ENCODE measurements at regions not wholly inside any gene's neighbourhood (a gene's known extent, or its start where the extent isn't known, plus 50 kb on each side); places are given as distances from the start of the nearest gene placed in this dataset.

- no peak overlapping the region for H3K4me3 Mint-ChIP-seq (ENCODE audit: unreplicated experiment)
- H3K36me3 Mint-ChIP-seq (ENCODE audit: low read depth) = no peaks in the 10 kb centered on the region
- no peak for DNase-seq (ENCODE audit: low spot score)
Observed at GRCh38 chr4:159545556-159545955, 442.7 kb downstream of the RAPGEF2 start.

DNA sequence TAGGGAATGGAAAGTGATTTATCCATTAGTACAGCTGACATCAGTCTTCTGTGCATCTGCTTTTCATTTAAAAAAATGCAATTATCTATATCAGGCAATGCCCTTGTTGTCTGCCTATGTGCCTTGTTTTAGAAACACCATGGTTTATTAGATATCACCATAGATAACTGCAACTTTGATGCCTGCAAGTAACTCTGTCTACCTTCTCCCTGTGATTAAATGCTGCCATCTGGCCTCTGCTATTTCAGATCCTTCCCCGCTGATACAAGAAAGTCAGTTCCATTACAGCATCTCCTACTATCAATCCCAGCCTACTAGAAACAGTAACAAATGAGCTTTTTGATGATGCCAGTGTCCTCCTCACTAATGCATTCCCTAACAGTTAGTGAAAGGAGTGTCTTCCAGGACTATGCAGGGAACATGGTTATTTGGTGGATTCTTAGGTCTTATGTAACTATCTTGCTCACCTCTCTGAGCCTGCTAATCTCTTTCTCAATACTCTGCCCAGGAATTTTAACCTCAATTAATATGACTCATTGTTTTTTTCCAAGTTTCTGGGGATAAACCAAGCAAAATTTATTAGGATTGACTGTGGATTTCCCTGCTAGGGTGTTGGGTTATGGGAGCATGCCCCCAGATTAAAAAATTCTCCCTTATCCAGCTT is 444.9 kb downstream of the RAPGEF2 start:
- Mint-ChIP-seq H3K27me3 (ENCODE audit: low read depth) (peaks cover 26% of the 10 kb centered on the region), H3K9me3 (ENCODE audit: low read depth) (no peaks in the 10 kb centered on the region), H3K4me3 (ENCODE audit: unreplicated experiment) (no peak overlapping the region), H3K36me3 (ENCODE audit: low read depth) (no peaks in the 10 kb centered on the region), H3K27ac (ENCODE audit: unreplicated experiment) (no peak overlapping the region), H3K4me1 (ENCODE audit: low read depth) (no peaks in the 10 kb centered on the region)
- no peak for TF ChIP-seq CTCF (IDR thresholded peaks at IDR 0.05)
- DNase-seq (ENCODE audit: low spot score) = no peak

More at GRCh38 chr4:159545556-159545955, 442.7 kb downstream of the RAPGEF2 start:
- no peaks in the 10 kb centered on the region for H3K4me1 Mint-ChIP-seq (ENCODE audit: low read depth)
- H3K27me3 Mint-ChIP-seq (ENCODE audit: low read depth) = peaks cover 32% of the 10 kb centered on the region
- H3K9me3 Mint-ChIP-seq (ENCODE audit: low read depth) = no peaks in the 10 kb centered on the region
- TF ChIP-seq CTCF (IDR thresholded peaks at IDR 0.05) = no peak
- no peak overlapping the region for H3K27ac Mint-ChIP-seq (ENCODE audit: unreplicated experiment)

- H3K27me3 Mint-ChIP-seq (ENCODE audit: low read depth) = peaks cover 23% of the 10 kb centered on the region
- no peak overlapping the region for H3K4me3 Mint-ChIP-seq (ENCODE audit: unreplicated experiment)
- H3K4me1 Mint-ChIP-seq (ENCODE audit: low read depth) = no peaks in the 10 kb centered on the region
- no peak overlapping the region for H3K27ac Mint-ChIP-seq (ENCODE audit: unreplicated experiment)
- DNase-seq (ENCODE audit: low spot score) = no peak
- H3K36me3 Mint-ChIP-seq (ENCODE audit: low read depth) = no peaks in the 10 kb centered on the region
- no peaks in the 10 kb centered on the region for H3K9me3 Mint-ChIP-seq (ENCODE audit: low read depth)
- TF ChIP-seq CTCF (IDR thresholded peaks at IDR 0.05) = no peak
Observed at GRCh38 chr4:159549098-159549518, 446.2 kb downstream of the RAPGEF2 start.

GRCh38 chr4:159551281-159551680 is 448.4 kb downstream of the RAPGEF2 start:
- no peak for DNase-seq (ENCODE audit: low spot score)
- no peaks in the 10 kb centered on the region for H3K9me3 Mint-ChIP-seq (ENCODE audit: low read depth)
- H3K27me3 Mint-ChIP-seq (ENCODE audit: low read depth) = peaks cover 21% of the 10 kb centered on the region
- H3K27ac Mint-ChIP-seq (ENCODE audit: unreplicated experiment) = no peak overlapping the region
- no peaks in the 10 kb centered on the region for H3K36me3 Mint-ChIP-seq (ENCODE audit: low read depth)
- no peak overlapping the region for H3K4me3 Mint-ChIP-seq (ENCODE audit: unreplicated experiment)
- TF ChIP-seq CTCF (IDR thresholded peaks at IDR 0.05) = no peak
- no peaks in the 10 kb centered on the region for H3K4me1 Mint-ChIP-seq (ENCODE audit: low read depth)

- Mint-ChIP-seq H3K4me1 (ENCODE audit: low read depth) (no peaks in the 10 kb centered on the region), H3K4me3 (ENCODE audit: unreplicated experiment) (no peak overlapping the region), H3K36me3 (ENCODE audit: low read depth) (no peaks in the 10 kb centered on the region), H3K9me3 (ENCODE audit: low read depth) (no peaks in the 10 kb centered on the region), H3K27me3 (ENCODE audit: low read depth) (peaks cover 17% of the 10 kb centered on the region), H3K27ac (ENCODE audit: unreplicated experiment) (no peak overlapping the region)
- no peak for DNase-seq (ENCODE audit: low spot score)
- TF ChIP-seq CTCF (IDR thresholded peaks at IDR 0.05) = no peak
Observed at GRCh38 chr4:159552979-159553768, 450.3 kb downstream of the RAPGEF2 start.
